ENCODE measurements at regions not wholly inside any gene's neighbourhood (a gene's known extent, or its start where the extent isn't known, plus 50 kb on each side); places are given as distances from the start of the nearest gene placed in this dataset.

DNA sequence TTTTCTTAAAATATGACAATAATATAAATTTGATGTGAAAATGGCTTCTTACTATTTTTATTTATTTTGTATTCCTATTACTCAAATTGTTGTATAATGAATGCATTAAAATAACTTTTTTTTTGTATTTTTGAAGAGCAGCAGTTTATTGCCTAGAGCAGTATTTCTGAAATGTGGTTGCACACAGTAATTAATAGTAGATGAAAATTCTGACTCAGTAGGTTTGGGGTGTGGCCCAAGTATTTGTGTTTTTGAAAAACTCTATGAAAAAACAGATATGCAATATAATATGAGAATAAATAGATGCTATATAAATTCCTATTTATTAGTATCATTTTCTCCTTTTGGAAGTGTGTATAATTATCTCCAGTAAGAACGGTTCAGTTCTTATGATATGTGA lies 2225.3 kb upstream of the C9orf72 start:
- no peak for DNase-seq

DNA sequence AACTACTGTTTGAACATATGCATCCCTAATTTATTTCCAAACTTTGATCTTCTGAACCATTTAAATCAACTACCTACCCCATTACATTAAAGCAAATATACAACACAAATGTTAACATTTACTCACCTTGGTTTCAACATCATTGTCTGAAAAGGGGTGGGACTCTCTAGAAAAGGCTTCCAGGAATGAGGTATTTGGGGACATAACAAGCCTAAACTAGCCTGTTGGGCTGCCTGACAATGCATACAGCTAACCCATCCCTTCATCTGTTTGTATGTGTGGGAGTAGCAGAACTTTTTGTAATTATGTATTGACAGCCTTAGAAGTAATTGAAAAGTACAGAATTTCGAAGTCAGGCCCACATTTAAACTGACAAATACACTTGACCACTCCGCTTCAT lies 2225.9 kb upstream of the C9orf72 start:
- DNase-seq: no peak

GRCh38 chr9:29800821-29801220 lies 2227.5 kb upstream of the C9orf72 start:
- no peak for DNase-seq

DNA sequence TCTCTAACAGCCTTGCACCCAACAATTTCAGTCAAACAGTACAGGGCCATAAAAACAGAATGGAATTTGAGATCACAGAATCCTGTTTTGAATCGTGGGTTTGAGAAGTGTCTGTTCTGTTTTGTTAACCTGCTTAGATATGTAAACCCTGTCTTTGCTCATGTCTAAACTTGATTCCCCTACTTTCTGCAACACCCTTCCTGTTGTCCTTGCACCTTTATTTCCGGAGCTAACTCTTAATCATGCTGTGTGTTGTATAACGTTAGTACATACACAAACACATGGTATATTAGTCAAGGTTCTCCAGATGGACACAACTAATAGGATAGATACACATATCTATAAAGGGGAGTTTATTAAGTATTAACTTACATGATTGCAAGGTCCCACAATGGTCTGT lies 2229.2 kb upstream of the C9orf72 start:
- DNase-seq: no peak

GRCh38 chr9:29806937-29807618 lies 2233.8 kb upstream of the C9orf72 start:
- no peak for DNase-seq

GRCh38 chr9:29816954-29817703 lies 2243.8 kb upstream of the C9orf72 start:
- DNase-seq: no peak

GRCh38 chr9:29822458-29822857 lies 2249.2 kb upstream of the C9orf72 start:
- no peak for DNase-seq

GRCh38 chr9:29826421-29826820 lies 2253.1 kb upstream of the C9orf72 start:
- no peak for DNase-seq

- DNase-seq: no peak
Measured at GRCh38 chr9:29830821-29831220, 2257.5 kb upstream of the C9orf72 start.

- no peak for DNase-seq
Measured at GRCh38 chr9:29838491-29839020, 2265.3 kb upstream of the C9orf72 start.

- DNase-seq: no peak
Measured at GRCh38 chr9:29844251-29844650, 2271.0 kb upstream of the C9orf72 start.

DNA sequence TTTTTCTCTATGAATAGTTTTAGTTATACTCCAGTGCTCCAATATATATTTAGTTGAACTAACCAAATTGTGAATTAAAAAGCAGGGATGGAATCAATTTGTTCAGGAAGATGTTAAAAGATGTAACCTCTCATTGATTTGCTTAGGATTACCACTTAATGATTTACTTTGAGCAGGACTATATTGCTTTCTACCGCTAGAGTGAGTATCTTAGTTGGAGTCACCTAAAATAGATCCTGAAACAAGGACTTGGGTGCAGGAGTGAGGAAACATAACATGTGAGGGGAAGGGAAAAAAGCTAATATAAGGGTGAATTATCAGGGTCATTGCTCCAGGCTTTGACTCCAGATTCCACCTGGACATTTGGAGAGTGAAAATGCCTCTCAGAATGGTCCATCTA lies 2277.4 kb upstream of the C9orf72 start:
- no peak for DNase-seq

GRCh38 chr9:29861803-29862202 lies 2288.5 kb upstream of the C9orf72 start:
- DNase-seq: no peak

DNA sequence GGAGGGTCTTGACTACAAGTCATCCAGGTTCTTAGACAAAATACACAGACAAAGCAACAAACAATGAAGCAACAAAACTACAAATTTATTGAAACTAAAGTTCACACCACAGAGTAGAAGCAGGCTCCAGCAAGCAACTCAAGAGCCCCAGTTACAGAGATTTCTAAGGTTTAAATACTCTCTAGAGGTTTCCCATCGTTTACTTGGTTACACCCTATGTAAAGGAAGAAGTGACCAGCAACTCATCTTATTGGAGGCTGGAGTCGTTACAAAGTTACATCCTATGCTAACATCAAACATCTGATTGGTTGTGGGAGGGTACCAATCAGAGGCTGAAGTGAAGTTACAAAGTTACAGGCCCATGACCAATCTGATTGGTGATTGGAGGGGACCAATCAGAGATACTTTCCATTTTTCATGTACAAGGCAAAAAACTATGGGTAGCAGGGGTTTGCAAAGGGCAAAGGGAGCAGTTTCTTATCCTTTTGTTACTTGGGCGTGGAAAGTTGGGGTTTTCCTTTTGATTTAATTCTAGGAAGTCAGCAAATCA lies 2292.6 kb upstream of the C9orf72 start:
- no peak for DNase-seq

DNA sequence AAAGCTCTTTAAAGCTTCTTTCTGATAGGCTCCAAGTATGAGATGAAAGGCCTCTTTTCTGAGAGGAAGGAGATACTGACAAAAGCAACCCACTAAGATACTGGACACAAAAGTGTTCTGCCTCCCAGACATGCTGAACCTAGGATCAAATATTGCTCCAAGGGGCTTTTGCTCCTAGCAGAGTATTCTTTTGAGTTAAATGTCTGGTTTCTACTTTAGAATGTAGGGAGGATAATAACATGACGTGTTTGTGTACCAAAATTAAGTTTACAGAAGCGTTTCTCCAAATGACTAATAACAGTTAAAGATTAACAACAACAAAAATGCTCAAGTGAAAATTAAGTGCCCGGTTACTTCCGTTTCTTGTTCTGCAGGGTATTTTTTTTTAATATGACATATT lies 2293.3 kb upstream of the C9orf72 start:
- no peak for DNase-seq

DNA sequence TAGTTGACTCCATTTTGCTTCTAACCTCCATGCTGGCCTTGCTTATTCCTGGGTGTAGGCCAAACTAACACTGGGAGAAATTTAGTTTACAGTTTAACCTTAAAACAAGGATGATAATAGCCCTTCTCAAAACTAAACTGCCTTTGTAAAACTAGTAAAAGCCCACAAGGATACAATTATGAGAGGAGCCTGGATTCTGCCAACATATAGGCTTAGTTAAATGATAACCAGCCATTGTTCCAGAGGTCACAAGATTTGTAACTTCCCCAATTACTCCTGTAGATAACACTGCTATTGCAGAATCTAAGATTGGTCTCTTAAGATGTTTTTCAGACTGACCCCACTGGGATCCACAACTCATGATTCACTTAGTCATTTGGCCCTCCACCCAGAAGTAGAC lies 2300.3 kb upstream of the C9orf72 start:
- DNase-seq: no peak

GRCh38 chr9:29875547-29875946 lies 2302.3 kb upstream of the C9orf72 start:
- DNase-seq: no peak

GRCh38 chr9:29882767-29883166 lies 2309.5 kb upstream of the C9orf72 start:
- no peak for DNase-seq

GRCh38 chr9:29906065-29906464 lies 2332.8 kb upstream of the C9orf72 start:
- DNase-seq: no peak

DNA sequence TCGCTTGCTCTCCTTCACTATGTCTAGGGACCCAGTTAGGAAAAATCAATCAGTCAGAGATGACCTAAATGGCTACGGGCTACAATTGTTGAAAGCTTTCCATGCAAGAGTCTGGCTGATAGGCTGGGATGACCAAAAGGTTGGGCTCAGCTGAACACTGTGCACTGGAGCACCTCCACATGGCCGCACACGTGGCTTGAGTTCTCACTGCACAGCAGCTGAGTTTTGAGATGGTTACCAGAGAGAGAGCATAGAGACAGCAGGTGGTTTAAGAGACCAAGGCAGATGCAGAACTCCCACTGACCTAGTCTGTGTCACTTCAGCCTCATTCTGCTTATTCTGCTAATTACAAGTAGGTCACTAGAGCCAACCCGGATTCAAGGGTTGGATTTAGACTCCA lies 2354.8 kb upstream of the C9orf72 start:
- no peak for DNase-seq

DNA sequence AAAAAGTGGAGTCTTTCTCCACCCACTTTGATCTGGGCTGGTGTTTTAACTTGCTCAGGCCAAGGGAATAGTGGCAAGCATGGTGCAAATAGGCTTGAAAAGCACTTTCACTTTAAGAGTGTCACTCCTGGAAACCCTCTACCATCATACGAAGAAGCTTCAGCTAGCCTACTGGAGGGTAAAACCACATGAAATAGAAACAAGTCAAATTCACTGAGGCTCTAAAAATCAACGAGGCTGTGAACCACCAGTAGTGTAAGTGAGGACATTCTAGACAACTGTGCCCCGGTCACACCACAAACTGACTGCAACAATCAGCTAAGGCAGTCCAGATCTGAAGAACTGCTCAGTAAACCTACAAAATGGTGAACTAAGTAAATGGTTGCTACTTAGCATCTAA lies 2366.3 kb upstream of the C9orf72 start:
- no peak for DNase-seq

DNA sequence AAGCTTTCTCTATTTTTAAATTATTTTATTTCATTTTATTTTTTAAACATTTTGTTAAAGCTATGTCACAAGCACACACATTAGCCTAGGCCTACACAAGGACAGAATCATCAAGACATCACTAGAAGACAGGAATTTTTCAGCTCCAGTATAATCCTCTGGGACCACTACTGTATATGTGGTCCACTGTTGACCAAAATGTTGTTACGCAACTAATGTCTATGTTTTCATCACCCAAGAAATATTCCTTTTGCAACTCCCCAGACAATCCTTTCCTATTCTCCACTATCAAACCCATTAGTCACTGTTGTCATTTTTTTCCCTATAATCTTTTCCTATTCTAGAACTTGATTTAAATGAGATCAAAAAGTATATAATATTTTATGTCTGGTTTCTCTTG lies 2371.7 kb upstream of the C9orf72 start:
- DNase-seq: no peak

GRCh38 chr9:29958469-29958868 lies 2385.2 kb upstream of the C9orf72 start:
- DNase-seq: no peak

DNA sequence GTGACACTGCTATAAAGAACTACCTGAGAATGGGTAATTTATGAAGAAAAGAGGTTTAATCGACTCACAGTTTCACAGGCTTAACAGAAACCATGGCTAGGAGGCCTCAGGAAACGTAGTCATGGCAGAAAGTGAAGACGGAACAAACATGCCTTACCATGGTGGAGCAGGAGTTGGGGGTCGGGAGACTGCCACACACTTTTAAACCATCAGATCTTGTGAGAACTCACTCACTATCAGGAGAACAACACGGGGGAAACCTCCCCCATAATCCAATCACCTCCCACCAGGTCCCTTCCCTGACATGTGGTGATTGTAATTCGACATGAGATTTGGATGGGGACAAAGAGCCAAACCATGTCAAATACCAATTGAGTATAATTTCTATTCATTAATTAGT lies 2392.6 kb upstream of the C9orf72 start:
- DNase-seq: no peak
